SHP77 treated with DMSO at 0.1 percent for 48 hours (cell line): ENCODE measurements at regions not wholly inside any gene's neighbourhood (a gene's known extent, or its start where the extent isn't known, plus 50 kb on each side); places are given as distances from the start of the nearest gene placed in this dataset.

Experiments used
- DNase-seq: peaks from one replicate; lab custom pipeline; 2025; lab: John Stamatoyannopoulos, UW

DNA sequence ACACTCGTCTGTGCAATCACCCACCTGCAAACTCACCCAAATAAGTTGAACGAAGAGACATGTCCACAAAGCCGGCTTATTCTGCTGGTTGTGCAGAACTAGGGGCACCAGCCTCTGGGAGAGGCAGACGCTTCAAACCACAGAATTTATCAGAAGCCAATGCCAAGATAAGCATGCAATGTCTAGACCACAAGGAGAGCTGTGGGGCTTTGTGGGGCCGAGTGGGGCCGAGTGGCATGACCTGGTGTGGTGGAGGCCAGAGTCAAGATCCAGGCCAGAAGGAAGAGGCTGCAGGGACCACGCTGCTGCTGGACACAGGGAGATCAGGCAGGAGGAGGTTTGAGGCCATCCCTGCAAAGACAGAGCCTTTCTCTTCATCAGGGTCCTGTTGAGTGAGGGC is 259.0 kb downstream of the IRX2 start:
- DNase-seq: no peak

DNA sequence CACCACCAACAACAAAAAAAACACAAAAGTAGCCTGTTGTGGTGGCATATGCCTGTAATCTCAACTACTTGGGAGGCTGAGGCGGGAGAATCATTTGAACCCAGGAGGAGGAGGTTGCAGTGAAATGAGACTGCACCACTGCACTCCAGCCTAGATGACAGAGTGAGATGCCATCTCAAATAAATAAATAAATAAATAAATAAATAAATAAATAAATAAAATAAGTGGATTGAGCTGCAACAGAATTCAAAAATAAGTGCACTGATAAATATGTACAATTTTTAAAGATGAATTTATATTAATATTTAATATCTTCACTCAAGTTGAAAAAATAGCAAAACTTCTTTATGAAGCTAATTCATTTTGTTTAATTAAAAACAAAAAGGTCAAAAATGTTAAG is 259.6 kb downstream of the IRX2 start:
- no peak for DNase-seq

DNA sequence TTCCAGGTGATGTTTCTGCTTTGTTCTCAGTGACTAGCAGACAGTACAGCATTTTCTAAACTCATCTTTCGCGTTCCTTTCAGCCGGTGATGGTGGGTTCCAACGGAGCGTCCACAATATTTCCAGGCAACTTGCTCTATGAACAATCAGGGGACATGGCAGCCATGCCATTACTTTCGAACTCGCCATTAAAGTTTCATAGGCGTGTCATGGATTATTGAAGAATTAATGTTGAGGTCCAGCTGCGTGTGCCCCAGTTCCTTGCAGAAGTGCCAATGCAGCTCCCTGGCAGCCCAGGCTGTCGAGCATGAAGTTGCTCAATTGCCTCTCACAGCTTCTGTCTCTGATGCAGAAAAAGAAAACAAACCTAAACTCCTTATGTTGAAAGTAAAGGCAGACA is 262.2 kb downstream of the IRX2 start:
- DNase-seq: no peak

- DNase-seq: no peak
These were observed 262.9 kb downstream of the IRX2 start for GRCh38 chr5:2488593-2488992.

DNA sequence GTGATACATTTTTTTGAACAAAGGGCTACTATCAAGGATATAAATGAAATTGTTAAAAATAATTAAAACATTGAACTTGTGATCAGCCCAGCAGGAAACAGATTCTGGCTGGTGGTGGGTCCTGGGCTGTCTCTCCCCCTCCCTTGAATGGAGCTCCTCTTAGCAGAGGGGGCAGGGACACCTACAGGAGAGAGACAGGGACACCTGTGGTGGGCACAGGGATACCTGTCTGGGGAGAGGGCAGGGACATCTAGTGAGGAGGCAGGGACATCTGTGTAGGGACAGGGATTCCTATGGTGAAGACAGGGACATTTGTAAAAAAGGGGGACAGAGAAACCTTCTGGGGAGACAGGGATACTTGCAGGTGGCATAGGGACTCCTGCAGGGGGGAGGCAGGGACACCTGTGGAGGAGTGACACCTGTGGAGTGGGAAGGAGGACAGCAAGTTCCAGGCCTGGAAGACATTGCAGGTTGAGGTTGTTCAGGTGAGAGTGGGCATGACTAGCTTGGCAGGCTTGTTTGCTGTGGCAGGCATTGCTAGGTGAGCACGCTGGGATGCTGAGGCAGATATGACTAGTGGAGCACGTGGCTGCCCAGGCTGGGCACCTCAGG is 264.2 kb downstream of the IRX2 start:
- DNase-seq: no peak

DNA sequence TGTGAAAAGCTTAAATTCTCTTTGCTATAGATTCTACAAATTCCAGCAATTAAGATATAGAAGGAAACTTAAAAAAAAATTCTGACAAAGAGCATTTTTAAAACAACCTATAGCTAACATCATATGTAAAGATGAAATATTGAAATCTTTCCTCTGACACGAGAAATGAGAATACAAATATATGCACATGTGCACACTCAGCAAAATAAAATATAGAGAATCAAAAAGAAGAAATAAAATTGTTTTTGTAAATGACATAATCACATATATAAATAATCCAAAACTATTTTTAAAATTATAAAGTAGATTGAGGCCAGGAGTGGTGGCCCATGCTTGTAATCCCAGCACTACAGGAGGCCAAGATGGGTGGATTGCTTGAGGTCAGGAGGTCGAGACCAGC is 265.1 kb downstream of the IRX2 start:
- no peak for DNase-seq

DNA sequence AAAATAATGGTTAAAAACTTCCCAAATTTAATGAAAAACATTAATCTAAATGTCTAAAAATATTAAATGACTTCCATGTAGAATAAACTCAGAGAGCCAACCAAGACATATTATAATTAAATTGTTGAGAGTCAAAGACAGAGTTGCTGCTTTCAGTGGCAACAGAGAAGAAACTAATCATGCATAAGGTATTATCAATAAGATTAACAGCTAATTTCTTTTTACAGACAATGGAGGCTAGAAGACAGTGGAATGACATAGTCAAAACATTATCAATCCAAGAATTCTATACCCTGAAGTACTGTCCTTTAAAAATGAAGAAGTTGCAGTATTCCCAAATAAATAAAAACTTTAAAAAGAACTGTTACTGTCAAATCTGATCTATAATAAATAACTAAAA is 268.7 kb downstream of the IRX2 start:
- no peak for DNase-seq

DNA sequence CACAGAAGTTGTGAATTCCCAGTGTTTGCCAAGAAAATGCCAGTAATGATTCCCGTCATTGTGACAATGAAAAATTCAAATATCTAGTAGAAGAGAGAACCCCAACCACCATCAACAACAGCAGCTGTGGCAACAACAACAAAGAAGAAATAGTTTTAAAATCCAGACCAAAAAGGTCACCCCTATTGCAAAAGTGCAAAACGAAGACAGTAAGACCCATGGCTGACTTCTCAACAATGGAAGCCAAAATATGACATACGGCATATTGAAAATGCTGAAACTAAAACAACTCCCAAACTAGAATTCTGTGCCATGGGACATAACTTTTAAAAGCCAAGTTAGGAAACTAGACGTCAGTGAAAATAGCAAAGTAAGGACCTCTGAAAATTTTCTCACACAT is 270.6 kb downstream of the IRX2 start:
- no peak for DNase-seq

DNA sequence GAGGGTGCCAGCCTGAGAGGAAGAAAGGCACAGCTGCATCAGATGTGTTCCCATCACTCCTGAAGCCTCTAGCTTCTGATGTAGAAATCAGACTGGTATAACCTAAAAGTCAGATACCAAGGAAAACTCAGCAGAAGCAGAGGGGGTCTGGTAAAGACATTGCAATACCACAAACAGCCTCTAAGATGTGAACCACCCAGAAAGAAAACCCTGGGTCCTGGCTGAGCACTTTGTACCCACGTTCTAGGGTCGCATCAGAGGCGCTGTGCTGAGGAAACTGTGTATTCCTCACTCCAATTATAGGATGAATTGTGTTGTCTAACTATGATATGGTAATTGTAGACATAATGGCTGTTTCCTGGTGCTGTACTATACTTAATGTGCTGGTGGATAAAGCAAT is 275.6 kb downstream of the IRX2 start:
- no peak for DNase-seq

GRCh38 chr5:2472670-2473069 is 278.8 kb downstream of the IRX2 start:
- no peak for DNase-seq

DNA sequence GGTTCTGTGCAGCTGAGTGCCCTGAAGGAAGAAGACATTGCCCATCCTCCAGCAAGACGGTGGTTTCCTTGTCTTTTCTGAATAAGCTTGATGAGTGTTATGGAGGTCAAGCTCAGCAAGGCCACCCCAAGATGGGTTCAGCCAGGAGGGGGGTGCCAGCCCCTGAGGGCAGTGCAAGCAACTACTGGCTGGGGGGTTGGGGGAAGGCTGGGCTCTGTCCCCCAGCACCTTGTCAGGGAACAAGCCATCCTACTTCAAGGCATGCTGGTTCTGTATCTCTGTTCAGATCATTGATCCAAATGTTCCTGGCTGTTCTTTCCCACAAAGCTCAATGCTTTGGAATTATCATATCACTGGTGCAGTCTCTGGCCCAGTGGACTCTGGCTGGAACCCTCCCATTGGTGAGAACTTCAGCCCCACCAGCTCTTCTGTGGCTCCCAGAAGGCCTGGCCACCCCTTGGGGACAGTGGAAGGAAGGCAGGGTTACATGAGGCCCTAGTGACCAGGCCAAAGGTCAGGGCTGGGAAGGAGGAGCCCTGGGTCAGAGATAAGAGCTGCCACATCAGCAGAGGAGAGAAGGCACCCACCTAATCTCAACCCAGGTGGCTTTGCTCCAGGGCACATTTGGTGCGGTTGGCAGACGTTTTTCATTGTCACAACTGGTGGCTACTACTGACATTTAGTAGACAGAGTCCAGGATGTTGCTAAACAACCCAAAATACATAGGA is 280.2 kb downstream of the IRX2 start:
- DNase-seq: no peak

DNA sequence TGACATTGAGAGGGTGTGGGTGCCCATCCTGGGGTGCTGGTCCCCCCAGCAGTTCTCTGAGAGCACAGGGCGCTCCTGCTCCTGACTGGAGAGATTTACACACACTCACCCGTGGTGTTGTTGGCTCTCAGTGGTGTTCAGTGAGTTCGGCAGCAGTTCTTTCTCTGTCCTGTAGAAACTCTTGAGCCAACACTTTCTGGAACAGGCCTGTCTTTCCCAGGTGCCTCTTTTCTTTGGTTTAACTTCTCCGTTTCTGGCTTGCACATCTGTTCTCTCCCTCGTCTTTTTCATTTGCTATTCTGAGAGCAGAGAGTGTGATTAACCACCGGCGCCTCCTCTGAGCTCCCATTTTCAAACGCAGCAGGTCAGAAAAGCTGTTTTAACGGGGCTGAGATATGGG is 284.5 kb downstream of the IRX2 start:
- no peak for DNase-seq

GRCh38 chr5:2465383-2465782 is 286.1 kb downstream of the IRX2 start:
- no peak for DNase-seq

DNA sequence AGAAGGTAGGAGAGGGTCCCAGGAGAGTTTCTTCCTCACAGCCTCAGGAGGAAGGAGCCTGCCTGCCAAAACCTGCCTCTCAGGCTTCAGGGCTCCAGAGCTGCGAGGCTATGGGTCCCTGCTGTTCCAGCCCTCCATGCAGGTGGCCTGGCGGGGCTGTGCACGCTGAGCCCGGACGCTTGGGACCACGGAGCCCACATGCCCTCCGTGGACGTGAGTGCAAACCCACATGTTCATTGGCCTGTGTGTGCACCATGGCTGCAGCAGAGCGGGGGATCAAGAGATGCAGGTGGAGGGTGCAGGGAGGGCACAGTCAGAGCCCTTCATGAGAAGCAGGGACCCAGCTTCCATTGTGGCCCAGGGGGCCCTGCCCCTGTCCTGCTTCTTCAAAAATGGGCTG is 287.3 kb downstream of the IRX2 start:
- no peak for DNase-seq

- DNase-seq: no peak
These were observed 289.5 kb downstream of the IRX2 start for GRCh38 chr5:2461701-2462691.

DNA sequence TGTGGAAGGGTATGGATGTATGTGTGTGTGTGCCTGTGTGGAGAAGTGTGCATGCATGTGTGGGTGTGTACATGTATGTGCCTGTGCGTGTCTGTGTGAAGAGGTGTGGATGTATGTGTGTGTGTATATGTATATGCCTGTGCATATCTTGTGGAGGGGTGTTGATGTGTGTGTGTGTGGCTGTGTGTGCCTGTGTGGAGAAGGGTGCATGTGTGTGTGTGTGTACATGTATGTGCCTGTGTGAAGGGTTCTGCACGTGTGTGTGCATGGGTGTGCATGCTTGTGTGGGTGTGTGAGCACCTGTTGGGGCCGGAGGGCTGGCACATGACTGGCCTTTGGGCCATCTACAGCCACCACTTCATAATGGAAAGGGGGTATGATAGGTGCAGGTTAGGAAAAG is 291.4 kb downstream of the IRX2 start:
- no peak for DNase-seq

GRCh38 chr5:2459251-2459650 is 292.2 kb downstream of the IRX2 start:
- no peak for DNase-seq

DNA sequence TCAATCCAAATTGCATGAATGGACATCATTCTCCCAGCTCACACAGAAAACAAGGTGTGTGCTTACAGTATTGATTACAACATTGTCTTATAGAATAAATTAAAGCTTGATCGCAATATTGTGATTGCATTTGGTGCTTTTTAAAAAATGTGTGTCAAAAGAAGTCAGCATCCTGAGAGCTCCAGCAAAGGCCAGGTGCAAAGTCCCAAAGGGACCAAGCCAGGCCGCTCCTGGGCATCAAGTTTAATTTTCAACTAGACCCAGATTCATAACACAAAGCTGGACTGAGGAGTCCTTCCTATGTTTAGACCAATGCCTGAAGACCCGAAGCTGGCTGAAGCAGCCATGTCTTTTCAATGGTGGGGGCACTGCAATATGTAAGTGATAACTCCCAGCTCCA is 295.6 kb downstream of the IRX2 start:
- DNase-seq: no peak

GRCh38 chr5:2454876-2455275 is 296.6 kb downstream of the IRX2 start:
- no peak for DNase-seq

DNA sequence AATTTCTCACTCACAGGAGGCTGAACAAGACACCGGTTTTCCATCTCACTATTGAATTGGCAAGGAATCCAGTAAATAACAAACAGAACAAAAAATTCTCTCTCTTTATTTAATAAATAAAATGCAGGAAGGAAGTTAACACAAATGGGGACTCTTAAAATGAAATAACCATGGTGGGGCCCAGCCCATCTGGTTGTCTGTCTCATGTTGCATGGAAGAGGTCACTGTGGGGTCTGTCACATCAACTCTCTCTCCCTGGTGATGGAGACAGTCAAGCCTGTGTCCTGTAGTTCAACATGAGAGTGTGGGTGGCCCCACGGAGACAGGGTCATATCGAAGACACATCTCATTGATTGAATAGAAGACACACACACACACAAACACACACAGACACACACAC is 297.7 kb downstream of the IRX2 start:
- DNase-seq: no peak

- no peak for DNase-seq
These were observed 300.4 kb downstream of the IRX2 start for GRCh38 chr5:2451100-2451499.

DNA sequence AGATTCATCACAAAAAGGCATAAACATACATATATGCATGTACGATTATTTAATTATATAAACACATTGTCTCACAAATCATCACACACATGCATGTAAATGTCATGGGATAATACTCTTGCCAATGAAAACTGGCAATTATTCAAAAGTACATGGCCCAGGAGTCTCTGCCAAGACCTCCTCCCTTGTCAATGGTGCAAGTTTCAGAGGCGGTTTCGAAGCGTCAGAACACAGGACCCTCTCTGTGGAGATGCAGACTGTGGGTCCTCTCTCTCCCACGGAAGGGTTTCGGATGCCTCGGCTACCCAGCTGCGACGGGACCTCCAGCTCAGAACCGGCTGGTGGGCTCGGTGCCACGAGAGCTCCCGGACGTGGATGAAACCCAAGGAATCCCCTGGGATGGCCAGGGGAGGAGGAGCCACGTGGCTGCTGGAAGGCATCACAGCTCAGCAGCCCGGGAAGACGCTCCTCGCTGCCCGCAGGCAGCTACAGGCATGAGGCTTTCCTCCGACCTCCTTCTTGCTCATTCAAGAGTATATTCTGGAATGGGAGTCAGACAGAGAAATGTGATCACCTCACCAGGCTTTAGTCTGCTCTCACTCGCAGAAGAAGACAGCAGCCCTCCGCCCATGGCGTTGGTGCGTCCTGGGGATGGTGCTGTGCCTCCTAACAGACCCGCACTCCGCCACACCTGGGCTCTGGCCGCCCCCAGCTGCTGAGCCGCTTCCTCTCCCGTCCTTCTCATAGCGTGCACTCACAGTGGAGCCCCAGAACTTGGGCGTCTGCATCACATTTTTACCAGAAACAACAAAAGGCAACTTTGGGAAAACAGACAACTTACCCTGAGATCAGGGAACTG is 308.8 kb downstream of the IRX2 start:
- no peak for DNase-seq
